ENCODE measurements at regions not wholly inside any gene's neighbourhood (a gene's known extent, or its start where the extent isn't known, plus 50 kb on each side); places are given as distances from the start of the nearest gene placed in this dataset.

GRCh38 chr10:130723704-130724103 is 587.5 kb downstream of the GLRX3 start:
- H3K9me3 Mint-ChIP-seq = no peaks in the 10 kb centered on the region
- H3K4me1 Mint-ChIP-seq (ENCODE audit: low read depth) = no peaks in the 10 kb centered on the region
- no peak overlapping the region for H3K4me3 Mint-ChIP-seq (ENCODE audit: low read depth)
- no peaks in the 10 kb centered on the region for H3K36me3 Mint-ChIP-seq (ENCODE audit: low read depth)
- intact Hi-C loops (cut with micrococcal nuclease) = no loop called here
- H3K27ac Mint-ChIP-seq = no peak overlapping the region
- H3K27me3 Mint-ChIP-seq (ENCODE audit: low read depth) = no peaks in the 10 kb centered on the region
- no peak for DNase-seq (ENCODE audit: low spot score)

- Mint-ChIP-seq H3K9me3 (no peaks in the 10 kb centered on the region), H3K4me1 (ENCODE audit: low read depth) (no peaks in the 10 kb centered on the region), H3K27me3 (ENCODE audit: low read depth) (no peaks in the 10 kb centered on the region), H3K27ac (no peak overlapping the region), H3K36me3 (ENCODE audit: low read depth) (no peaks in the 10 kb centered on the region), H3K4me3 (ENCODE audit: low read depth) (no peak overlapping the region)
- DNase-seq (ENCODE audit: low spot score) = no peak
- intact Hi-C loops (cut with micrococcal nuclease) = no loop called here
Measured at GRCh38 chr10:130725474-130725970, 586.0 kb downstream of the TCERG1L start.

GRCh38 chr10:130726996-130727725 is 584.4 kb downstream of the TCERG1L start:
- no peak for DNase-seq (ENCODE audit: low spot score)
- H3K27ac Mint-ChIP-seq = no peak overlapping the region
- intact Hi-C loops (cut with micrococcal nuclease) = no loop called here
- no peaks in the 10 kb centered on the region for H3K36me3 Mint-ChIP-seq (ENCODE audit: low read depth)
- H3K27me3 Mint-ChIP-seq (ENCODE audit: low read depth) = no peaks in the 10 kb centered on the region
- no peak overlapping the region for H3K4me3 Mint-ChIP-seq (ENCODE audit: low read depth)
- H3K4me1 Mint-ChIP-seq (ENCODE audit: low read depth) = no peaks in the 10 kb centered on the region
- H3K9me3 Mint-ChIP-seq = no peaks in the 10 kb centered on the region

GRCh38 chr10:130727766-130728490 is 583.6 kb downstream of the TCERG1L start:
- H3K27me3 Mint-ChIP-seq (ENCODE audit: low read depth) = no peaks in the 10 kb centered on the region
- H3K4me3 Mint-ChIP-seq (ENCODE audit: low read depth) = no peak overlapping the region
- H3K27ac Mint-ChIP-seq = no peak overlapping the region
- H3K9me3 Mint-ChIP-seq = no peaks in the 10 kb centered on the region
- DNase-seq (ENCODE audit: low spot score) = no peak
- intact Hi-C loops (cut with micrococcal nuclease) = no loop called here
- no peaks in the 10 kb centered on the region for H3K4me1 Mint-ChIP-seq (ENCODE audit: low read depth)
- H3K36me3 Mint-ChIP-seq (ENCODE audit: low read depth) = no peaks in the 10 kb centered on the region

- Mint-ChIP-seq H3K27me3 (ENCODE audit: low read depth) (no peaks in the 10 kb centered on the region), H3K4me1 (ENCODE audit: low read depth) (no peaks in the 10 kb centered on the region), H3K9me3 (no peaks in the 10 kb centered on the region), H3K36me3 (ENCODE audit: low read depth) (no peaks in the 10 kb centered on the region), H3K27ac (no peak overlapping the region), H3K4me3 (ENCODE audit: low read depth) (no peak overlapping the region)
- no peak for DNase-seq (ENCODE audit: low spot score)
- intact Hi-C loops (cut with micrococcal nuclease) = no loop called here
Measured at GRCh38 chr10:130728531-130729215, 582.8 kb downstream of the TCERG1L start.

GRCh38 chr10:130729876-130730275 is 581.6 kb downstream of the TCERG1L start:
- Mint-ChIP-seq H3K4me1 (ENCODE audit: low read depth) (no peaks in the 10 kb centered on the region), H3K36me3 (ENCODE audit: low read depth) (no peaks in the 10 kb centered on the region), H3K9me3 (no peaks in the 10 kb centered on the region), H3K4me3 (ENCODE audit: low read depth) (no peak overlapping the region), H3K27me3 (ENCODE audit: low read depth) (no peaks in the 10 kb centered on the region), H3K27ac (no peak overlapping the region)
- no peak for DNase-seq (ENCODE audit: low spot score)
- intact Hi-C loops (cut with micrococcal nuclease) = no loop called here

- Mint-ChIP-seq H3K36me3 (ENCODE audit: low read depth) (no peaks in the 10 kb centered on the region), H3K4me3 (ENCODE audit: low read depth) (no peak overlapping the region), H3K27ac (no peak overlapping the region), H3K9me3 (no peaks in the 10 kb centered on the region), H3K4me1 (ENCODE audit: low read depth) (no peaks in the 10 kb centered on the region), H3K27me3 (ENCODE audit: low read depth) (no peaks in the 10 kb centered on the region)
- DNase-seq (ENCODE audit: low spot score) = no peak
- intact Hi-C loops (cut with micrococcal nuclease) = no loop called here
Measured at GRCh38 chr10:130737186-130737585, 574.3 kb downstream of the TCERG1L start.

- no peak for DNase-seq (ENCODE audit: low spot score)
- Mint-ChIP-seq H3K4me3 (ENCODE audit: low read depth) (no peak overlapping the region), H3K27me3 (ENCODE audit: low read depth) (no peaks in the 10 kb centered on the region), H3K9me3 (no peaks in the 10 kb centered on the region), H3K36me3 (ENCODE audit: low read depth) (no peaks in the 10 kb centered on the region), H3K4me1 (ENCODE audit: low read depth) (no peaks in the 10 kb centered on the region), H3K27ac (no peak overlapping the region)
- intact Hi-C loops (cut with micrococcal nuclease) = no loop called here
Measured at GRCh38 chr10:130737621-130738020, 573.9 kb downstream of the TCERG1L start.

GRCh38 chr10:130739016-130739756 is 572.3 kb downstream of the TCERG1L start:
- H3K4me3 Mint-ChIP-seq (ENCODE audit: low read depth) = no peak overlapping the region
- H3K27ac Mint-ChIP-seq = no peak overlapping the region
- intact Hi-C loops (cut with micrococcal nuclease) = no loop called here
- no peaks in the 10 kb centered on the region for H3K27me3 Mint-ChIP-seq (ENCODE audit: low read depth)
- DNase-seq (ENCODE audit: low spot score) = no peak
- no peaks in the 10 kb centered on the region for H3K4me1 Mint-ChIP-seq (ENCODE audit: low read depth)
- no peaks in the 10 kb centered on the region for H3K9me3 Mint-ChIP-seq
- H3K36me3 Mint-ChIP-seq (ENCODE audit: low read depth) = no peaks in the 10 kb centered on the region

- Mint-ChIP-seq H3K4me1 (ENCODE audit: low read depth) (no peaks in the 10 kb centered on the region), H3K27me3 (ENCODE audit: low read depth) (no peaks in the 10 kb centered on the region), H3K4me3 (ENCODE audit: low read depth) (no peak overlapping the region), H3K27ac (no peak overlapping the region), H3K9me3 (no peaks in the 10 kb centered on the region), H3K36me3 (ENCODE audit: low read depth) (no peaks in the 10 kb centered on the region)
- intact Hi-C loops (cut with micrococcal nuclease) = no loop called here
- no peak for DNase-seq (ENCODE audit: low spot score)
Measured at GRCh38 chr10:130739757-130740145, 571.8 kb downstream of the TCERG1L start.

- Mint-ChIP-seq H3K27ac (no peak overlapping the region), H3K36me3 (ENCODE audit: low read depth) (no peaks in the 10 kb centered on the region)
Measured at GRCh38 chr10:130740166-130740565, 571.4 kb downstream of the TCERG1L start.

GRCh38 chr10:130740915-130741750 is 570.4 kb downstream of the TCERG1L start:
- no peak overlapping the region for H3K27ac Mint-ChIP-seq
- no peaks in the 10 kb centered on the region for H3K4me1 Mint-ChIP-seq (ENCODE audit: low read depth)
- H3K27me3 Mint-ChIP-seq (ENCODE audit: low read depth) = no peaks in the 10 kb centered on the region
- intact Hi-C loops (cut with micrococcal nuclease) = no loop called here
- DNase-seq (ENCODE audit: low spot score) = no peak
- H3K4me3 Mint-ChIP-seq (ENCODE audit: low read depth) = no peak overlapping the region
- H3K36me3 Mint-ChIP-seq (ENCODE audit: low read depth) = no peaks in the 10 kb centered on the region
- no peaks in the 10 kb centered on the region for H3K9me3 Mint-ChIP-seq

More at GRCh38 chr10:130740166-130740565, 571.4 kb downstream of the TCERG1L start:
- intact Hi-C loops (cut with micrococcal nuclease) = no loop called here
- Mint-ChIP-seq H3K9me3 (no peaks in the 10 kb centered on the region), H3K4me1 (ENCODE audit: low read depth) (no peaks in the 10 kb centered on the region), H3K27me3 (ENCODE audit: low read depth) (no peaks in the 10 kb centered on the region), H3K4me3 (ENCODE audit: low read depth) (no peak overlapping the region)
- no peak for DNase-seq (ENCODE audit: low spot score)
